Urothelium cell line (cell line): ENCODE measurements at regions not wholly inside any gene's neighbourhood (a gene's known extent, or its start where the extent isn't known, plus 50 kb on each side); places are given as distances from the start of the nearest gene placed in this dataset.

Experiments used
- DNase-seq: peaks from one replicate; pipeline ENCODE4 v3.0.0; 2011; ENCODE audit warnings: low spot score, mixed read lengths
- FAIRE-seq: peaks from 2 replicates; lab custom pipeline; 2011; peaks lifted over from hg19 to GRCh38; lab: Jason Lieb, UNC

DNA sequence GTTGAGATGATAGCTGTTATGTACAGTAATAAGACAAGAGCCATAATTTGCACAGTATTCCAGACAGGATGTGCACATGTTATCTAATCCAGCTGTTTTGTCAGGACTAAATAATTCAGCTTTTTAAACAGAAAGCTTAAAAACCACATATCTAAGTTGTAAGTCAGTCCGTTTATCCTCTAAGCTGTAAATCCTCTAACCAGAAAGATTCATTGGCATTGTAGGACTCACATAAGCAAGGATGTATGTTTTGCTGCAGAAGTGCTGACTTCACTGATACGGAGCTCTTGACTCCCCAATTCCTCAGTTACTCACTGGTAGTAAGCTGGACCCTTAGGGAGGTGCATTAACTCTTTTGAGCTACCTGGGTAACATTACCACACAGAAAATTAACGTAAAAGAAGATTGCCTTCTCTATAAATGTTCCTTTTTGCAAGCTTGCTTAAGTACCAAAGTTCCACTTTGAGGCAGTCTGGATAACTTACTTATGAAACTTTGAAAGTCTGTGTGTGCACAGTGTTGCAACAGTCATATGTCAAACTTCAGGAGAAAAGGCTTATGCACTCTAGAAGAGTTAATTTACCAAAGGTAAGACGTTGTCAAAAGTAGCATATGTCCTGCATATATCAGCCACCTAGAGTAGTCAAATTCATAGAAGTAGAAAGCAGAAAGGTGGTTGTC, 58.3 kb upstream of the MAGEB2 start:
- DNase-seq (no peak), FAIRE-seq (no peak)

- FAIRE-seq (no peak), DNase-seq (no peak)
These were observed 54.3 kb upstream of the MAGEB2 start for GRCh38 chrX:30161043-30161442.
